ENCODE measurements at regions not wholly inside any gene's neighbourhood (a gene's known extent, or its start where the extent isn't known, plus 50 kb on each side); places are given as distances from the start of the nearest gene placed in this dataset.

GRCh38 chr3:64995857-64996551 is 308.2 kb upstream of the ADAMTS9 start:
- DNase-seq (ENCODE audit: low read depth) = no peak

GRCh38 chr3:64993781-64994180 is 306.0 kb upstream of the ADAMTS9 start:
- no peak for DNase-seq (ENCODE audit: low read depth)

- DNase-seq (ENCODE audit: low read depth) = no peak
Observed at GRCh38 chr3:64992530-64993285, 304.9 kb upstream of the ADAMTS9 start.

GRCh38 chr3:64988188-64988587 is 300.4 kb upstream of the ADAMTS9 start:
- no peak for DNase-seq (ENCODE audit: low read depth)

GRCh38 chr3:64987726-64988125 is 299.9 kb upstream of the ADAMTS9 start:
- no peak for DNase-seq (ENCODE audit: low read depth)

GRCh38 chr3:64985072-64985471 is 297.3 kb upstream of the ADAMTS9 start:
- DNase-seq (ENCODE audit: low read depth) = no peak

- DNase-seq (ENCODE audit: low read depth) = no peak
Observed at GRCh38 chr3:64983583-64984359, 296.0 kb upstream of the ADAMTS9 start.

- no peak for DNase-seq (ENCODE audit: low read depth)
Observed at GRCh38 chr3:64977308-64978100, 289.7 kb upstream of the ADAMTS9 start.

GRCh38 chr3:64976456-64976855 is 288.7 kb upstream of the ADAMTS9 start:
- DNase-seq (ENCODE audit: low read depth) = no peak

- DNase-seq (ENCODE audit: low read depth) = no peak
Observed at GRCh38 chr3:64975147-64975546, 287.3 kb upstream of the ADAMTS9 start.

GRCh38 chr3:64974401-64974800 is 286.6 kb upstream of the ADAMTS9 start:
- DNase-seq (ENCODE audit: low read depth) = no peak

- no peak for DNase-seq (ENCODE audit: low read depth)
Observed at GRCh38 chr3:64972793-64973192, 285.0 kb upstream of the ADAMTS9 start.

- DNase-seq (ENCODE audit: low read depth) = no peak
Observed at GRCh38 chr3:64971602-64972001, 283.8 kb upstream of the ADAMTS9 start.

GRCh38 chr3:64970634-64971033 is 282.8 kb upstream of the ADAMTS9 start:
- DNase-seq (ENCODE audit: low read depth) = no peak

- no peak for DNase-seq (ENCODE audit: low read depth)
Observed at GRCh38 chr3:64961301-64961700, 273.5 kb upstream of the ADAMTS9 start.

GRCh38 chr3:64958199-64958843 is 270.5 kb upstream of the ADAMTS9 start:
- DNase-seq (ENCODE audit: low read depth) = no peak

GRCh38 chr3:64957408-64958198 is 269.8 kb upstream of the ADAMTS9 start:
- no peak for DNase-seq (ENCODE audit: low read depth)

- no peak for DNase-seq (ENCODE audit: low read depth)
Observed at GRCh38 chr3:64956711-64957325, 269.0 kb upstream of the ADAMTS9 start.

GRCh38 chr3:64954995-64955636 is 267.3 kb upstream of the ADAMTS9 start:
- no peak for DNase-seq (ENCODE audit: low read depth)
